GM12878 (cell line): ENCODE measurements at regions not wholly inside any gene's neighbourhood (a gene's known extent, or its start where the extent isn't known, plus 50 kb on each side); places are given as distances from the start of the nearest gene placed in this dataset.

Experiments
- BACH1 ChIP-seq: fragments of 450-650 bp; IDR thresholded peaks from 2 replicates; pipeline ENCODE4 v1.6.1; 2017; ENCODE audit warnings: mild to moderate bottlenecking, borderline replicate concordance
- BHLHE40 ChIP-seq, 2 experiments: fragments of 450-650 bp in 1 of 2; IDR thresholded peaks; 2 replicates each; pipeline ENCODE4 v1.6.1; 2011 to 2017; ENCODE audit warnings: low read depth in 2 of 2, borderline replicate concordance in 1 of 2, improper control_type of control experiment in 1 of 2, low read length in 1 of 2, mild to moderate bottlenecking in 1 of 2
- CBFB ChIP-seq: IDR thresholded peaks from 2 replicates; pipeline ENCODE4 v1.6.1; 2016; ENCODE audit warnings: antibody characterized with exemption, low read depth
- GABPA ChIP-seq: IDR thresholded peaks from 2 replicates; pipeline ENCODE4 v1.6.1; 2014; ENCODE audit warnings: antibody characterized with exemption, low read depth, mild to moderate bottlenecking, inconsistent platforms
- KAT2A ChIP-seq: conservative IDR thresholded peaks from 2 replicates; pipeline ENCODE4 v1.6.1; 2011; ENCODE audit warnings: low read depth, low read length; ENCODE audit not compliant: control insufficient read depth
- NFYA ChIP-seq: IDR thresholded peaks from 2 replicates; pipeline ENCODE4 v1.6.1; 2011; ENCODE audit warnings: low read depth, mild to moderate bottlenecking, low read length, improper control_type of control experiment, borderline replicate concordance
- RAD51 ChIP-seq: fragments of 450-650 bp; IDR thresholded peaks from 2 replicates; pipeline ENCODE4 v1.6.1; 2016; ENCODE audit warnings: moderate library complexity, mild to moderate bottlenecking, inconsistent platforms
- RB1 ChIP-seq: fragments of 450-650 bp; formaldehyde crosslinking; IDR thresholded peaks from 2 replicates; pipeline ENCODE4 v1.6.1; 2017; ENCODE audit warnings: mild to moderate bottlenecking, borderline replicate concordance
- SIX5 ChIP-seq: IDR thresholded peaks from 2 replicates; pipeline ENCODE4 v1.6.1; 2011; ENCODE audit warnings: mild to moderate bottlenecking, low read depth, low read length, moderate library complexity; ENCODE audit not compliant: severe bottlenecking
- TF ChIP-seq, protein P1 (sequence below): fragments of 450-650 bp; formaldehyde crosslinking; IDR thresholded peaks from 2 replicates; pipeline ENCODE4 v1.5.0; 2022; ENCODE audit warnings: mild to moderate bottlenecking, missing genetic modification characterization
- TF ChIP-seq, protein P2 (sequence below): fragments of 450-650 bp; IDR thresholded peaks from 2 replicates; pipeline ENCODE4 v1.6.1; 2017; ENCODE audit warnings: mild to moderate bottlenecking, moderate library complexity
- TF ChIP-seq, protein P3 (sequence below): fragments of 450-650 bp; IDR thresholded peaks from 2 replicates; pipeline ENCODE4 v1.6.1; 2017; ENCODE audit warnings: mild to moderate bottlenecking, moderate library complexity
- TF ChIP-seq, protein P4 (sequence below): IDR thresholded peaks from 2 replicates; pipeline ENCODE4 v1.6.1; 2012; ENCODE audit warnings: mild to moderate bottlenecking, low read depth, low read length

DNA sequence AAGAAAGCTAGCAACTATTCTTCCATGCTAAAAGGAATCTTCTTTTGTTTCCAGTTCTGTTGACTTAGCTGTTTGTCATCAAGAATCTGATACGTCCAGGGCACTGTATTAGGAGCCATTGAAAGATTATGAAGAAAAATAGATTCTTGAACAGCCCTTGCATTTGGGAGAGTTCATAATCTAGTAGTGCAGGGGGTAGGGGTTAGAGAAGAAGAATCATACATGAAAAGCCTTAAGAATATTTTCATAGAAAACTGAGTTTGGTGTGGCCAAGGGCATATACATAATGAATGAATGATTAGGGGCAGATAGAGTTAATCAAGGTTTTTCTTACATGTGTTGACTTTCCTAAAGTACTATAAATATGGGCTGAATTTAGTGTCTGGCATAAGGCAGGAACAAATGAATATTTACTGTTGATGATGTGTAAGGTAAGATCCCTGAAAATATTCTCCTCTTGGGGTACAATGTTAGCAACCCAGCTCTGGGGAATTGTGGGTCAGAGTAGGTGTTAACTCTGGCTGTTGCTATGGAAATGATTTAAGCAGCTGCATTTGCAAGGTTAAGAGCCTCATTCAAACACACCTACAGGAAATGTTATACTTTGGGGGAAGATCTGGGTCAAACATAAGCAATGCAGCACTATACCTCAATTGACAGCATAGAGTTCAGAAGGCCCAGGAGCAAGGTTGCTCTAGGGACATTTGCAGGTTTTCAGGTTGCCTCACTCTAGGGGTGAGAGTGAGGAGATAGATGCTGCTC lies 667.3 kb upstream of the CITED2 start (continued):
- TF ChIP-seq, protein P1, sequence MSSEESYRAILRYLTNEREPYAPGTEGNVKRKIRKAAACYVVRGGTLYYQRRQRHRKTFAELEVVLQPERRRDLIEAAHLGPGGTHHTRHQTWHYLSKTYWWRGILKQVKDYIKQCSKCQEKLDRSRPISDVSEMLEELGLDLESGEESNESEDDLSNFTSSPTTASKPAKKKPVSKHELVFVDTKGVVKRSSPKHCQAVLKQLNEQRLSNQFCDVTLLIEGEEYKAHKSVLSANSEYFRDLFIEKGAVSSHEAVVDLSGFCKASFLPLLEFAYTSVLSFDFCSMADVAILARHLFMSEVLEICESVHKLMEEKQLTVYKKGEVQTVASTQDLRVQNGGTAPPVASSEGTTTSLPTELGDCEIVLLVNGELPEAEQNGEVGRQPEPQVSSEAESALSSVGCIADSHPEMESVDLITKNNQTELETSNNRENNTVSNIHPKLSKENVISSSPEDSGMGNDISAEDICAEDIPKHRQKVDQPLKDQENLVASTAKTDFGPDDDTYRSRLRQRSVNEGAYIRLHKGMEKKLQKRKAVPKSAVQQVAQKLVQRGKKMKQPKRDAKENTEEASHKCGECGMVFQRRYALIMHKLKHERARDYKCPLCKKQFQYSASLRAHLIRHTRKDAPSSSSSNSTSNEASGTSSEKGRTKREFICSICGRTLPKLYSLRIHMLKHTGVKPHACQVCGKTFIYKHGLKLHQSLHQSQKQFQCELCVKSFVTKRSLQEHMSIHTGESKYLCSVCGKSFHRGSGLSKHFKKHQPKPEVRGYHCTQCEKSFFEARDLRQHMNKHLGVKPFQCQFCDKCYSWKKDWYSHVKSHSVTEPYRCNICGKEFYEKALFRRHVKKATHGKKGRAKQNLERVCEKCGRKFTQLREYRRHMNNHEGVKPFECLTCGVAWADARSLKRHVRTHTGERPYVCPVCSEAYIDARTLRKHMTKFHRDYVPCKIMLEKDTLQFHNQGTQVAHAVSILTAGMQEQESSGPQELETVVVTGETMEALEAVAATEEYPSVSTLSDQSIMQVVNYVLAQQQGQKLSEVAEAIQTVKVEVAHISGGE (CRISPR knock-in tag) = no peak
- TF ChIP-seq GABPA = no peak
- TF ChIP-seq, protein P2, sequence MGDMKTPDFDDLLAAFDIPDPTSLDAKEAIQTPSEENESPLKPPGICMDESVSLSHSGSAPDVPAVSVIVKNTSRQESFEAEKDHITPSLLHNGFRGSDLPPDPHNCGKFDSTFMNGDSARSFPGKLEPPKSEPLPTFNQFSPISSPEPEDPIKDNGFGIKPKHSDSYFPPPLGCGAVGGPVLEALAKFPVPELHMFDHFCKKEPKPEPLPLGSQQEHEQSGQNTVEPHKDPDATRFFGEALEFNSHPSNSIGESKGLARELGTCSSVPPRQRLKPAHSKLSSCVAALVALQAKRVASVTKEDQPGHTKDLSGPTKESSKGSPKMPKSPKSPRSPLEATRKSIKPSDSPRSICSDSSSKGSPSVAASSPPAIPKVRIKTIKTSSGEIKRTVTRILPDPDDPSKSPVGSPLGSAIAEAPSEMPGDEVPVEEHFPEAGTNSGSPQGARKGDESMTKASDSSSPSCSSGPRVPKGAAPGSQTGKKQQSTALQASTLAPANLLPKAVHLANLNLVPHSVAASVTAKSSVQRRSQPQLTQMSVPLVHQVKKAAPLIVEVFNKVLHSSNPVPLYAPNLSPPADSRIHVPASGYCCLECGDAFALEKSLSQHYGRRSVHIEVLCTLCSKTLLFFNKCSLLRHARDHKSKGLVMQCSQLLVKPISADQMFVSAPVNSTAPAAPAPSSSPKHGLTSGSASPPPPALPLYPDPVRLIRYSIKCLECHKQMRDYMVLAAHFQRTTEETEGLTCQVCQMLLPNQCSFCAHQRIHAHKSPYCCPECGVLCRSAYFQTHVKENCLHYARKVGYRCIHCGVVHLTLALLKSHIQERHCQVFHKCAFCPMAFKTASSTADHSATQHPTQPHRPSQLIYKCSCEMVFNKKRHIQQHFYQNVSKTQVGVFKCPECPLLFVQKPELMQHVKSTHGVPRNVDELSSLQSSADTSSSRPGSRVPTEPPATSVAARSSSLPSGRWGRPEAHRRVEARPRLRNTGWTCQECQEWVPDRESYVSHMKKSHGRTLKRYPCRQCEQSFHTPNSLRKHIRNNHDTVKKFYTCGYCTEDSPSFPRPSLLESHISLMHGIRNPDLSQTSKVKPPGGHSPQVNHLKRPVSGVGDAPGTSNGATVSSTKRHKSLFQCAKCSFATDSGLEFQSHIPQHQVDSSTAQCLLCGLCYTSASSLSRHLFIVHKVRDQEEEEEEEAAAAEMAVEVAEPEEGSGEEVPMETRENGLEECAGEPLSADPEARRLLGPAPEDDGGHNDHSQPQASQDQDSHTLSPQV = no peak
- no peak for TF ChIP-seq RB1
- no peak for TF ChIP-seq KAT2A
- TF ChIP-seq, protein P3, sequence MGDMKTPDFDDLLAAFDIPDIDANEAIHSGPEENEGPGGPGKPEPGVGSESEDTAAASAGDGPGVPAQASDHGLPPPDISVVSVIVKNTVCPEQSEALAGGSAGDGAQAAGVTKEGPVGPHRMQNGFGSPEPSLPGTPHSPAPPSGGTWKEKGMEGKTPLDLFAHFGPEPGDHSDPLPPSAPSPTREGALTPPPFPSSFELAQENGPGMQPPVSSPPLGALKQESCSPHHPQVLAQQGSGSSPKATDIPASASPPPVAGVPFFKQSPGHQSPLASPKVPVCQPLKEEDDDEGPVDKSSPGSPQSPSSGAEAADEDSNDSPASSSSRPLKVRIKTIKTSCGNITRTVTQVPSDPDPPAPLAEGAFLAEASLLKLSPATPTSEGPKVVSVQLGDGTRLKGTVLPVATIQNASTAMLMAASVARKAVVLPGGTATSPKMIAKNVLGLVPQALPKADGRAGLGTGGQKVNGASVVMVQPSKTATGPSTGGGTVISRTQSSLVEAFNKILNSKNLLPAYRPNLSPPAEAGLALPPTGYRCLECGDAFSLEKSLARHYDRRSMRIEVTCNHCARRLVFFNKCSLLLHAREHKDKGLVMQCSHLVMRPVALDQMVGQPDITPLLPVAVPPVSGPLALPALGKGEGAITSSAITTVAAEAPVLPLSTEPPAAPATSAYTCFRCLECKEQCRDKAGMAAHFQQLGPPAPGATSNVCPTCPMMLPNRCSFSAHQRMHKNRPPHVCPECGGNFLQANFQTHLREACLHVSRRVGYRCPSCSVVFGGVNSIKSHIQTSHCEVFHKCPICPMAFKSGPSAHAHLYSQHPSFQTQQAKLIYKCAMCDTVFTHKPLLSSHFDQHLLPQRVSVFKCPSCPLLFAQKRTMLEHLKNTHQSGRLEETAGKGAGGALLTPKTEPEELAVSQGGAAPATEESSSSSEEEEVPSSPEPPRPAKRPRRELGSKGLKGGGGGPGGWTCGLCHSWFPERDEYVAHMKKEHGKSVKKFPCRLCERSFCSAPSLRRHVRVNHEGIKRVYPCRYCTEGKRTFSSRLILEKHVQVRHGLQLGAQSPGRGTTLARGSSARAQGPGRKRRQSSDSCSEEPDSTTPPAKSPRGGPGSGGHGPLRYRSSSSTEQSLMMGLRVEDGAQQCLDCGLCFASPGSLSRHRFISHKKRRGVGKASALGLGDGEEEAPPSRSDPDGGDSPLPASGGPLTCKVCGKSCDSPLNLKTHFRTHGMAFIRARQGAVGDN = no peak
- no peak for TF ChIP-seq BACH1
- TF ChIP-seq RAD51 = no peak
- no peak for TF ChIP-seq NFYA
- no peak for TF ChIP-seq CBFB
- TF ChIP-seq SIX5 = no peak
- no peak for TF ChIP-seq BHLHE40 (IDR thresholded peaks at IDR 0.05; ENCODE audit: borderline replicate concordance in 1 of 2, low read depth in 2 of 2, low read length in 1 of 2)
- TF ChIP-seq, protein P4, sequence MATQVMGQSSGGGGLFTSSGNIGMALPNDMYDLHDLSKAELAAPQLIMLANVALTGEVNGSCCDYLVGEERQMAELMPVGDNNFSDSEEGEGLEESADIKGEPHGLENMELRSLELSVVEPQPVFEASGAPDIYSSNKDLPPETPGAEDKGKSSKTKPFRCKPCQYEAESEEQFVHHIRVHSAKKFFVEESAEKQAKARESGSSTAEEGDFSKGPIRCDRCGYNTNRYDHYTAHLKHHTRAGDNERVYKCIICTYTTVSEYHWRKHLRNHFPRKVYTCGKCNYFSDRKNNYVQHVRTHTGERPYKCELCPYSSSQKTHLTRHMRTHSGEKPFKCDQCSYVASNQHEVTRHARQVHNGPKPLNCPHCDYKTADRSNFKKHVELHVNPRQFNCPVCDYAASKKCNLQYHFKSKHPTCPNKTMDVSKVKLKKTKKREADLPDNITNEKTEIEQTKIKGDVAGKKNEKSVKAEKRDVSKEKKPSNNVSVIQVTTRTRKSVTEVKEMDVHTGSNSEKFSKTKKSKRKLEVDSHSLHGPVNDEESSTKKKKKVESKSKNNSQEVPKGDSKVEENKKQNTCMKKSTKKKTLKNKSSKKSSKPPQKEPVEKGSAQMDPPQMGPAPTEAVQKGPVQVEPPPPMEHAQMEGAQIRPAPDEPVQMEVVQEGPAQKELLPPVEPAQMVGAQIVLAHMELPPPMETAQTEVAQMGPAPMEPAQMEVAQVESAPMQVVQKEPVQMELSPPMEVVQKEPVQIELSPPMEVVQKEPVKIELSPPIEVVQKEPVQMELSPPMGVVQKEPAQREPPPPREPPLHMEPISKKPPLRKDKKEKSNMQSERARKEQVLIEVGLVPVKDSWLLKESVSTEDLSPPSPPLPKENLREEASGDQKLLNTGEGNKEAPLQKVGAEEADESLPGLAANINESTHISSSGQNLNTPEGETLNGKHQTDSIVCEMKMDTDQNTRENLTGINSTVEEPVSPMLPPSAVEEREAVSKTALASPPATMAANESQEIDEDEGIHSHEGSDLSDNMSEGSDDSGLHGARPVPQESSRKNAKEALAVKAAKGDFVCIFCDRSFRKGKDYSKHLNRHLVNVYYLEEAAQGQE = no peak
